RPMI7951 (cell line): ENCODE measurements at regions not wholly inside any gene's neighbourhood (a gene's known extent, or its start where the extent isn't known, plus 50 kb on each side); places are given as distances from the start of the nearest gene placed in this dataset.
A peak's percentile ranks its signal among the peaks of the same experiment; 100 is the strongest.

ENCODE experiments used
- DNase-seq: peaks from one replicate; pipeline ENCODE4 v3.0.0-alpha.2; 2012; ENCODE audit warnings: low read depth

DNA sequence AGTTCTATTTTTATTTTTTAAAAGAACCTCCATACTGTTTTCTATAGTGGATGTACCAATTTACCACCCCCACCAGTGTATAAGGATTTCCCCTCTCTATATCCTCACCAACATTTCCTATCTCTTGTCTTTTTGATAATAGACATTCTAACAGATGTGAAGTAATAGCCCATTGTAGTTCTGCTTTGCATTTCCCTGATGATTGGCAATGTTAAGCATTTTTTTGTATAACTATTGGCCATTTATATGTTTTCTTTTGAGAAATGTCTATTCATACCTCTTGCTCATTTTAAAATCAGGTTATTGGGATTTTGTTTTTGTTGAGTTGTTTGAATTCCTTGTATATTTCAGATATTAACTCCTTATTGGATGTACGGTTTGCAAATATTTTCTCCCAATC, 251.1 kb upstream of the HTR2C start:
- DNase-seq, result no peak

DNA sequence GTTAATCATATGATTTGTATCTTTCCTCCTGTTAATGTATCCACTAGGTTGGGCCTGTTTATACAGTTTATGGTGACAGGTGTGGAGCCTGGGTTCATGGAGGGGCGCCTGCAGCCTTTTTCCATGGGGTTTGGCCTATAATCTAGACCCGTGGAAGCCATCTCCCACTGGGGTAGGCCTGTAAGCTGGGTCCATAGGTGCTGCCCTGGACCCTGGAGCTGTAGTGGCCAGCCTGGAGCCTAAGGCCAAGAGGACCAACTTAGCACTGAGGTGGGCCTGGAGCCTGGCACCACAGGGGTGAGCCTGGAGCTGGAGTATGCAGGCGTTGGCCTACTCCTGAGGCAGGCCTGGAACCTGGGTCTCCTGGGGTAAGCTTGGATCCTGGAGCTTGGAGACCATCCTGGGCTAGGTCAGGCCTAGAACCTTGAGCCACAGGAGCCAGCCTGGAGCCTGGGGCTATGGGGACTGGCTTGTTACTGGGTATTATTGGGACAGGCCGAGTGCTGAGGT, 249.4 kb upstream of the HTR2C start:
- no peak for DNase-seq

DNA sequence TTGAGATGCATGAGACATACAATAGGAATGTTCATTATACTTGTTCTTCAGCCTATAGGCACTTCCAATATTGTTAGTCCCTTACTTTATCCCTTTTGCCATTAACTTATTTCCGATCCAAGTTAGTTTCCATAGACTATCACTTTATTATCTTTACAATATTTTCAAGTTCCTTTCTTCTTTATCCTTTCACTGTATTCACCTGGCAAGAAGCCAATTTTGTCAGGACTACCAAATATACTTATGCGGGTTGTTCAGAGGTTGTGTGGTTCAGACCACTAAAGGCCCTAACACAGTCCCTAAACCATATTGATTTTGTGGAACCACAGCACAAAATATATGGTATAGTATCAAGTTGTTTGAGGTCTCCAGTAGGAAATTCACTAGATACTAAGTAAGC, 245.0 kb upstream of the HTR2C start:
- no peak for DNase-seq

DNA sequence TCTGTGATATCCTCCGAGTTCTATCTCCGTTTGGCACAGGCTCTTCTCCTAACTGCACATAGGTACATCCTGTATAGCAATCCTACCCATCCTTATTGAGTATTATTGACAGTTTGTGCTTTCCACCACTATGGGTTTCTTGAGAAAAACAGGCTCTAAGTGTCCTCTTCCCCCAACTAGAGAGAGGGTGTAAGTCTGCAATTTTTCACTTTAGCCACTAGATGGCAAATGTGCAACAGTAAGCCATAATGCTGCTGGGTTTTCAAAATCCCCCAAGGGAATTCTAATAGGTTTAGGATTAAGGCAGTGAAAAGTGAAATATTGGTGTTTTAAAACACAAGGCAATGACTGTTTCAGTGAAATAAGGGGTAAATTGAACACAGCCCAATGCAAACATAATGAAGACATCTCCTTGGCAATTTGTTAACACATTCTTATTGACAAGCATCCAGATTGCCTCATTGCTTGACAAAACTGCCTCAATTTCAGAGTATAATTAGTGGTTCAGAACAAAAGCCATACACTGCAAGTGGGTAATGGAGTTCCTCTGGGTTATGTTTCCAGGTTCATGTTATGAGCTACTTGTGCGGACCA, 239.0 kb upstream of the HTR2C start:
- peak; percentile 16 for DNase-seq

- DNase-seq, result no peak
These were observed 222.7 kb upstream of the HTR2C start for GRCh38 chrX:114361076-114361725.

- DNase-seq, result no peak
These were observed 220.5 kb upstream of the HTR2C start for GRCh38 chrX:114363346-114363745.

GRCh38 chrX:114365065-114365834, 218.6 kb upstream of the HTR2C start:
- no peak for DNase-seq

GRCh38 chrX:114372937-114373336, 210.9 kb upstream of the HTR2C start:
- DNase-seq, result no peak

GRCh38 chrX:114390251-114390796, 193.6 kb upstream of the HTR2C start:
- no peak for DNase-seq
